ENCODE measurements at regions not wholly inside any gene's neighbourhood (a gene's known extent, or its start where the extent isn't known, plus 50 kb on each side); places are given as distances from the start of the nearest gene placed in this dataset.

GRCh38 chr13:39893808-39894207 is 238.3 kb downstream of the COG6 start (continued):
- TF ChIP-seq CHD7 (IDR thresholded peaks at IDR 0.05; ENCODE audit: low read depth, low read length) (no peak), ZBED1 (IDR thresholded peaks at IDR 0.05) (no peak), CHD4 (IDR thresholded peaks at IDR 0.05; ENCODE audit: insufficient read depth, insufficient replicate concordance, low read depth, low read length, poor library complexity, severe bottlenecking) (no peak), POLR3G (IDR thresholded peaks at IDR 0.05; ENCODE audit: extremely low read depth, insufficient read length, insufficient replicate concordance) (no peak), MCM5 (IDR thresholded peaks at IDR 0.05; ENCODE audit: low read depth) (no peak), ILF3 (IDR thresholded peaks at IDR 0.05; ENCODE audit: borderline replicate concordance) (no peak), TSC22D4 (tag; IDR thresholded peaks at IDR 0.05) (no peak), THRB (CRISPR knock-in tag; conservative IDR thresholded peaks at IDR 0.05) (no peak)
